Nephron progenitor cell (in vitro differentiated cells): ENCODE measurements at regions not wholly inside any gene's neighbourhood (a gene's known extent, or its start where the extent isn't known, plus 50 kb on each side); places are given as distances from the start of the nearest gene placed in this dataset.

ENCODE experiments used
- DNase-seq: peaks from one replicate; pipeline ENCODE4 v3.0.0; 2021
- H3K27ac Mint-ChIP-seq: 2 replicates; pipeline ENCODE4 v1.8.0; 2021; ENCODE audit warnings: mild to moderate bottlenecking, moderate library complexity, mixed read lengths
- H3K27me3 Mint-ChIP-seq: 2 replicates; pipeline ENCODE4 v1.8.0; 2021; ENCODE audit warnings: mild to moderate bottlenecking, low read depth, mixed read lengths; ENCODE audit not compliant: poor library complexity
- H3K36me3 Mint-ChIP-seq: 2 replicates; pipeline ENCODE4 v1.8.0; 2021; ENCODE audit warnings: low read depth, mixed read lengths
- H3K4me1 Mint-ChIP-seq: 2 replicates; pipeline ENCODE4 v1.8.0; 2021; ENCODE audit warnings: mixed read lengths
- H3K4me3 Mint-ChIP-seq: 2 replicates; pipeline ENCODE4 v1.8.0; 2021; ENCODE audit warnings: mild to moderate bottlenecking, moderate library complexity, mixed read lengths
- H3K9me3 Mint-ChIP-seq: 2 replicates; pipeline ENCODE4 v1.8.0; 2021; ENCODE audit warnings: mild to moderate bottlenecking, moderate library complexity, mixed read lengths
- TF ChIP-seq, protein P1 (sequence below): fragments of 200-600 bp; sonication (generic); IDR thresholded peaks from 2 replicates; pipeline ENCODE4 v1.5.0; 2021; ENCODE audit warnings: antibody characterized with exemption

DNA sequence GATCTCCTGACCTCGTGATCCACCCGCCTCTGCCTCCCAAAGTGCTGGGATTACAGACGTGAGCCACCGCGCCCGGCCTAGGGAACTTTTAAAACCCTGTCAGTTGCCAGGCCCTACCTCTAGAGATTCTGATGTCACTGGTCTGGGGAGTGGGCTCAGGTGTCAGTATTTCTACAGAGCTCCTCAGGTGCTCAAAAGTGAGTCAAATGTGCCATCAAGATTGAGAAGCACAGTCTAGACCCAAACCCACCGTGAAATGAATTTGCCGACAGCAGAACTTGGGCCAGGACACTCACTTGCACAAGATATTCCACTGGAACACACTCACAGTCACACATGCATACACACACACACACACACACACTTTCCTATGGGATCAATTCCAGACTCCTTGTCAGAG, 215.5 kb downstream of the RRAGC start:
- no peak overlapping the region for H3K27ac Mint-ChIP-seq
- no peak for DNase-seq
- peaks cover 26% of the 10 kb centered on the region for H3K27me3 Mint-ChIP-seq
- H3K4me3 Mint-ChIP-seq, result no peak overlapping the region
- H3K4me1 Mint-ChIP-seq, result no peaks in the 10 kb centered on the region
- TF ChIP-seq, protein P1, sequence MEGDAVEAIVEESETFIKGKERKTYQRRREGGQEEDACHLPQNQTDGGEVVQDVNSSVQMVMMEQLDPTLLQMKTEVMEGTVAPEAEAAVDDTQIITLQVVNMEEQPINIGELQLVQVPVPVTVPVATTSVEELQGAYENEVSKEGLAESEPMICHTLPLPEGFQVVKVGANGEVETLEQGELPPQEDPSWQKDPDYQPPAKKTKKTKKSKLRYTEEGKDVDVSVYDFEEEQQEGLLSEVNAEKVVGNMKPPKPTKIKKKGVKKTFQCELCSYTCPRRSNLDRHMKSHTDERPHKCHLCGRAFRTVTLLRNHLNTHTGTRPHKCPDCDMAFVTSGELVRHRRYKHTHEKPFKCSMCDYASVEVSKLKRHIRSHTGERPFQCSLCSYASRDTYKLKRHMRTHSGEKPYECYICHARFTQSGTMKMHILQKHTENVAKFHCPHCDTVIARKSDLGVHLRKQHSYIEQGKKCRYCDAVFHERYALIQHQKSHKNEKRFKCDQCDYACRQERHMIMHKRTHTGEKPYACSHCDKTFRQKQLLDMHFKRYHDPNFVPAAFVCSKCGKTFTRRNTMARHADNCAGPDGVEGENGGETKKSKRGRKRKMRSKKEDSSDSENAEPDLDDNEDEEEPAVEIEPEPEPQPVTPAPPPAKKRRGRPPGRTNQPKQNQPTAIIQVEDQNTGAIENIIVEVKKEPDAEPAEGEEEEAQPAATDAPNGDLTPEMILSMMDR, result no peak
- H3K9me3 Mint-ChIP-seq, result peaks cover 35% of the 10 kb centered on the region
- H3K36me3 Mint-ChIP-seq, result no peaks in the 10 kb centered on the region

DNA sequence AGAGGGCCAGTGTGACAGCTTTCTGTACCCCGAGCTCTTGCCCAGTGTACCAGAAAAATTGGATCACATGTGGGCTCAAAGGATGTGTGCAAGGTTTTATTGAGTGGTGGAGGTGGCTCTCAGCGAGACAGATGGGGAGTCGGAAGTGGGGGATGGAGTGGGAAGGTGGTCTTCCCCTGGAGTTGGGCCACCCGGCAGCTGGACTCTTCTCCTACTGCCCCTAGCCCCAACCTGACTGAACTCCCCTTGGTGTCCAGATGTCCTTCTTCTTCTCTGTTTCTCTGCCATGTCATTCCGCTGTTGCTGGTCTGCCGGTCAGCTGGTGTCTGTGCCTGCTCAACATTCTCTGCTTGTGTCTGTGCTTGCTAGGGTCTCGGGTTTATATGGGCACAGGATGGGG, 217.9 kb downstream of the RRAGC start:
- Mint-ChIP-seq H3K4me3 (no peak overlapping the region), H3K27me3 (peaks cover 28% of the 10 kb centered on the region), H3K27ac (no peak overlapping the region), H3K36me3 (no peaks in the 10 kb centered on the region), H3K4me1 (no peaks in the 10 kb centered on the region), H3K9me3 (peaks cover 32% of the 10 kb centered on the region)
- no peak for DNase-seq
- TF ChIP-seq, protein P1, result no peak

DNA sequence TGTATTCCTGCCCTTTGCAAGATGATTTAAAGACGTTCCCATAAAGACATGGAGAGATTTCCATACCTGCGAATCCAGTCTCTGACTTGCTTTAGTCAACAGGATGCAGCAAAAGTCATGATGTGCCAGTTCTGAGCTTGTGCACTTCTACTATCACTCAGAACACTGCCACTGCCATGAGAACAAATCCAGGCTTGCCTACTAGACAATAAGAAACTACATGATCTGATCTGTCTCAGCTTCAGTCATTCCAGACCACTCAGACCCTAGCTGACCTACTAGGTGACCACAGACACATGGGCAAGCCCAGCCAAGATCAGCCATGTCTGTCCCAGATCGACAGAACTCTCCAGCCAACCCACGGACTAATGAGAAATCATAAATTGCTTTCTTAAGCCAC, 219.2 kb downstream of the RRAGC start:
- no peaks in the 10 kb centered on the region for H3K4me1 Mint-ChIP-seq
- peaks cover 34% of the 10 kb centered on the region for H3K9me3 Mint-ChIP-seq
- H3K36me3 Mint-ChIP-seq, result no peaks in the 10 kb centered on the region
- H3K27me3 Mint-ChIP-seq, result peaks cover 33% of the 10 kb centered on the region
- H3K4me3 Mint-ChIP-seq, result no peak overlapping the region
- TF ChIP-seq, protein P1, result no peak
- H3K27ac Mint-ChIP-seq, result no peak overlapping the region
- DNase-seq, result no peak

DNA sequence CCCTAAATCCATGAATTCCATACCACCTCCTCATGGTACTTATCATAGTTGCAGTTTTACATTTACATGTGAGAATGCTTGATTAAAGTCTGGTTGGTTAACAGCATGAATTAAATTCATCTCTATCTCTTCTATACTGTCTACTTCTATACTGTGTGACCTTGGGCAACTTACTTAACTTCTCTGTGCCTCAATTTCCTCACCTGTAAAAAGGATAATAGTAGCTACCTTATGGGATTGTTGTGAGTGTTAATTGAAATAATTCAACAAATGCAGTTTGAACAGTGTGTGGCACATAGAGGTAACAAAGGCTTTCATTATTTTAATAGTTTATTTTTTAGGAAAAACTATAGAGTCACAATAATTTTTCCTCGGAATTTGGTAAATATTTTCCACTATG, 231.3 kb downstream of the RRAGC start:
- TF ChIP-seq, protein P1, result no peak
- DNase-seq, result no peak
- Mint-ChIP-seq H3K27ac (no peak overlapping the region), H3K4me3 (no peak overlapping the region), H3K9me3 (peaks cover 53% of the 10 kb centered on the region), H3K36me3 (no peaks in the 10 kb centered on the region), H3K27me3 (peaks cover 45% of the 10 kb centered on the region), H3K4me1 (peaks cover 24% of the 10 kb centered on the region)

DNA sequence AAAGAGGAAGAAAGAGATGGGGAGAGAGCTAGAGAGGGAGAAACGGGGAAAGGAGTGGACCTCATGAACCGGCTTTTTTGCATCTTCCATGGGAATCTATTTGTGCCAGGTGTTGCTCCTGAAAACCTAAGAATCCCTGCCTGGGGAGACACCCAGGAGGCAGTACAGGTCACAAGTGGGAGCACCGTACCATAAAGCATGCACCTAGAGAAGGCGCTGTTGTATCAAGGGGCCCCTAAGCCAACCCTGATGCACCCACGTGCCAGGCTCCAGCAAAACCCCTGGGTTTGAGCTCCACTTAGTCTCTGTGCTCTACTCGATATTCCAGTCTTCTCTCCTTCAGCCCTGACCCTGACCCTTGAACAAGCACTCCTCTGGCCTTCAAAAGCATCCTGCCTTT, 233.6 kb downstream of the RRAGC start:
- H3K27me3 Mint-ChIP-seq, result peaks cover 39% of the 10 kb centered on the region
- no peak for DNase-seq
- no peaks in the 10 kb centered on the region for H3K36me3 Mint-ChIP-seq
- TF ChIP-seq, protein P1, result no peak
- H3K9me3 Mint-ChIP-seq, result peaks cover 30% of the 10 kb centered on the region
- H3K4me3 Mint-ChIP-seq, result no peak overlapping the region
- H3K4me1 Mint-ChIP-seq, result peaks cover 24% of the 10 kb centered on the region
- no peak overlapping the region for H3K27ac Mint-ChIP-seq

DNA sequence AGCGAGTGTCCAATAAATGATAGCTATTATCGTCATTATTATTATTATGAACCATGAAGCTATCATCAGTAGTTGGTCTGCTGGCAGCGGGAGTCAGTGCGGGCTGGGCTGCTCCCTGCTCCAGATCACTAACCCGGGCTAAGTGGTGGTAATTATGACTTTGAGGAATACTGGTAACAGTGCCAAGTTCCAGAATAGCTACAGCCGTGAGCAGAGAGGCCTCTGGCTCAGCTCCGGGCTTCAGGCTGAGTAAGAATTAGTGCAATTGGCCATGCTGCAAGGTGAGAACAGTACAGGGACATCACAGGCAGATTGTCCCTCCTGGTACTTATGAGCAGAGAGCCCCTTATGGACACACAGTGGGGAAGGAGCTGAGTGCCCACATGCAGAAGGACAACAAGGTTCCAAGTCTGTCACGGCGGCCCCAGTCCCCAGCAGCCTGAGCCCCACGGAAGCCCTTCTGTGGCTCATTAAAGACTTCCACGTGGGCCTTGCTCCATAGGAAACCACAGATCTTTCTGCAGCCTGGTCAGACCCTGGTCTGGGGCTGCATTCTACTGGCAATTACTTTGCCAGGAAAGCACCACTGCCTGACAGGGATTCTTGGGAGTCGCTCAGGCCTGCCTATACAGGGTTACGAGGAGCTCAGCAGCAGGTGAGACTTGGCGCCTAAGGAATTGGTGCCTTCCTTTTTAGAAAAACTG, 235.1 kb downstream of the RRAGC start:
- no peaks in the 10 kb centered on the region for H3K36me3 Mint-ChIP-seq
- peaks cover 25% of the 10 kb centered on the region for H3K4me1 Mint-ChIP-seq
- DNase-seq, result no peak
- peaks cover 16% of the 10 kb centered on the region for H3K9me3 Mint-ChIP-seq
- no peak overlapping the region for H3K27ac Mint-ChIP-seq
- TF ChIP-seq, protein P1, result no peak
- H3K4me3 Mint-ChIP-seq, result no peak overlapping the region
- peaks cover 37% of the 10 kb centered on the region for H3K27me3 Mint-ChIP-seq
